Lower leg skin (tissue), 3 donors: ENCODE measurements at regions not wholly inside any gene's neighbourhood (a gene's known extent, or its start where the extent isn't known, plus 50 kb on each side); places are given as distances from the start of the nearest gene placed in this dataset.

Experiments
- POLR2A ChIP-seq, 2 donors: fragments of 450-650 bp; IDR thresholded peaks; one replicate each; pipeline ENCODE4 v1.6.1; 2016 to 2017; ENCODE audit warnings: antibody characterized with exemption in 2 of 2, mild to moderate bottlenecking in 1 of 2, moderate library complexity in 1 of 2
- TF ChIP-seq, protein P1 (sequence below), 3 donors: fragments of 450-650 bp; IDR thresholded peaks; one replicate each; pipeline ENCODE4 v1.5.1; 2016; ENCODE audit warnings: antibody characterized with exemption in 3 of 3, mild to moderate bottlenecking in 3 of 3, moderate library complexity in 2 of 3

DNA sequence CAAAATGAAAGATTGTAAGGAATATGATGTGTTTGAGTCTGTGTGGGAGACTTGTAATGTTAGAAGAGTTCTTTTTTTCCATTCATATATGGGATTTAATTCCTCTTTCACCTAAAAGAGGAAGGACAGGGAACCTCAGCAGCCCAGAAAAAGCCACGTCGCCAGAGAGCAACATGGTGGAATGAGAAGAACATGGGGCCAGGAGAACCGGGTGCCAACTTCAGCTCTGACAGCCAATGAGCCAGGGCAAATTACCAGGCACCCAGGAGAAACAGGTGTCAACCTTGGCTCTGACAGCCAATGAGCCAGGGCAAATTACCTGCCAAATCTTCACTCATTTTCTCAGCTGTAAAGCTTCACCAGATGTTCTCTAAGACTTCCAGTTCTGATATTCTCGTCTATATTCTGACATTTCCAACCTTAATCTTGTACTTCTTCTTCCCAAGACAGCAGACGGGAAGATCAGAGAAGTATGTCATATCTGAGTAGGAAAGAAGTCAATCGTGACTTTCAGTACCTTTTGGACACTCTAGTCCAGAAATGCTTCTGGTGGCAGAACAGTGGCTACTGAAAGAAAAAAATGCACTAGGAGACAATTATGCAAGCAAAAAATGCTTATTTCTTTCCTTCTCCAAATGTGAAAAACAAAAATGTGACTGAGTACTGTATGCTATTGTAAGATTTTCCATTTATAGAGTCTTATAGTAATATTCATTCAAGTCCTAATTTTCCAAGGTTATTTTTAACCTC lies 79.2 kb upstream of the COL5A2 start:
- TF ChIP-seq, protein P1, sequence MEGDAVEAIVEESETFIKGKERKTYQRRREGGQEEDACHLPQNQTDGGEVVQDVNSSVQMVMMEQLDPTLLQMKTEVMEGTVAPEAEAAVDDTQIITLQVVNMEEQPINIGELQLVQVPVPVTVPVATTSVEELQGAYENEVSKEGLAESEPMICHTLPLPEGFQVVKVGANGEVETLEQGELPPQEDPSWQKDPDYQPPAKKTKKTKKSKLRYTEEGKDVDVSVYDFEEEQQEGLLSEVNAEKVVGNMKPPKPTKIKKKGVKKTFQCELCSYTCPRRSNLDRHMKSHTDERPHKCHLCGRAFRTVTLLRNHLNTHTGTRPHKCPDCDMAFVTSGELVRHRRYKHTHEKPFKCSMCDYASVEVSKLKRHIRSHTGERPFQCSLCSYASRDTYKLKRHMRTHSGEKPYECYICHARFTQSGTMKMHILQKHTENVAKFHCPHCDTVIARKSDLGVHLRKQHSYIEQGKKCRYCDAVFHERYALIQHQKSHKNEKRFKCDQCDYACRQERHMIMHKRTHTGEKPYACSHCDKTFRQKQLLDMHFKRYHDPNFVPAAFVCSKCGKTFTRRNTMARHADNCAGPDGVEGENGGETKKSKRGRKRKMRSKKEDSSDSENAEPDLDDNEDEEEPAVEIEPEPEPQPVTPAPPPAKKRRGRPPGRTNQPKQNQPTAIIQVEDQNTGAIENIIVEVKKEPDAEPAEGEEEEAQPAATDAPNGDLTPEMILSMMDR (IDR thresholded peaks at IDR 0.05), result no peak
- TF ChIP-seq POLR2A (IDR thresholded peaks at IDR 0.05), result no peak
